ENCODE measurements at regions not wholly inside any gene's neighbourhood (a gene's known extent, or its start where the extent isn't known, plus 50 kb on each side); places are given as distances from the start of the nearest gene placed in this dataset.

GRCh38 chr12:60844101-60844500 is 1248.3 kb downstream of the SLC16A7 start:
- H3K27me3 ChIP-seq (ENCODE audit: control insufficient read depth, insufficient read depth, low read length) = no peaks in the 10 kb centered on the region
- H3K9ac ChIP-seq (ENCODE audit: low read depth, low read length) = no peak overlapping the region

GRCh38 chr12:60844875-60845274 is 1249.0 kb downstream of the SLC16A7 start:
- Histone ChIP-seq H3K4me1 (ENCODE audit: control insufficient read depth, insufficient read depth, low read length) (no peaks in the 10 kb centered on the region), H3K27me3 (ENCODE audit: control insufficient read depth, insufficient read depth, low read length) (no peaks in the 10 kb centered on the region), H3K9ac (ENCODE audit: low read depth, low read length) (no peak overlapping the region), H3K27ac (ENCODE audit: low read depth, low read length) (no peak overlapping the region), H3K36me3 (ENCODE audit: control insufficient read depth, insufficient read depth, low read length) (no peaks in the 10 kb centered on the region), H3K4me3 (ENCODE audit: low read depth, low read length) (no peak overlapping the region), H3K9me3 (ENCODE audit: control insufficient read depth, insufficient read depth, low read length) (no peaks in the 10 kb centered on the region)

More at GRCh38 chr12:60844101-60844500, 1248.3 kb downstream of the SLC16A7 start:
- Histone ChIP-seq H3K36me3 (ENCODE audit: control insufficient read depth, insufficient read depth, low read length) (no peaks in the 10 kb centered on the region), H3K4me1 (ENCODE audit: control insufficient read depth, insufficient read depth, low read length) (no peaks in the 10 kb centered on the region), H3K4me3 (ENCODE audit: low read depth, low read length) (no peak overlapping the region), H3K9me3 (ENCODE audit: control insufficient read depth, insufficient read depth, low read length) (no peaks in the 10 kb centered on the region), H3K27ac (ENCODE audit: low read depth, low read length) (no peak overlapping the region)

DNA sequence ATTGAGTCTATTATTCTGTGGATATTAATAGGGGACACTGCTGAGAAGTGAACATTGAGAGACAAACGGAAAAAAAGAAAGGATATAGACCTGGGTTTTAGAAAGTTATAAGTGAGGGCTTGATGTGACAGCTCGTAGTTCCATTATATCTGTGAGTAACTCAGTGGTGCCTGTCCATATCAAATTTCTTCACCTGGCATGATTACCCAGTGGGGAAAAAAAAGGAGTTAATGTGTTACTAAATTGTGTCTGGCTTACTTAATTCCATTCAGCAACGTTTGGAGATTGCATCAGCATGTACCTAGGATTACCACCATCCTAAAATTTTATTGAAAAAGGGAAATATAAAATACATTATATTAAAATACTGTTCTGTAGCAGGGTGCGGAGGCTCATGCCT is 1249.9 kb downstream of the SLC16A7 start:
- Histone ChIP-seq H3K4me3 (ENCODE audit: low read depth, low read length) (no peak overlapping the region), H3K27me3 (ENCODE audit: control insufficient read depth, insufficient read depth, low read length) (no peaks in the 10 kb centered on the region), H3K36me3 (ENCODE audit: control insufficient read depth, insufficient read depth, low read length) (no peaks in the 10 kb centered on the region), H3K9ac (ENCODE audit: low read depth, low read length) (no peak overlapping the region), H3K4me1 (ENCODE audit: control insufficient read depth, insufficient read depth, low read length) (no peaks in the 10 kb centered on the region), H3K9me3 (ENCODE audit: control insufficient read depth, insufficient read depth, low read length) (no peaks in the 10 kb centered on the region), H3K27ac (ENCODE audit: low read depth, low read length) (no peak overlapping the region)

DNA sequence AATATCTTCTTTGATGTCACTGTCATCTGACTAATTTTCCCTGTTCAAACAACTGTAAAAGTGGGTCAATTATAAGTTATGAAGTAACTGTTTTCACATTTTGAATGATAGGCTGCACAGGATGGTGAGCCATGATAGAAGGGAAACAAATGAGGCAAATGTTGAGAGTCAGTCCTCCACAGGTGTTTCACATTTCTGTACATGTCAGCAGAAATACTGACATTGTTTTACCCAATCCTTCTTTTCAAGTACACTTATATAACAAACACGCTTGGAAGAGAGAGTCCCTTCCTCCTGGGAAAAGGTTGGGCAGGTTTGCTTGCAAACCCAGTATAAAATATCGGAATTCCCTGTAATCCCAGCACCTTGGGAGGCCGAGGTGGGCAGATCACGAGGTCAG is 1251.5 kb downstream of the SLC16A7 start:
- Histone ChIP-seq H3K9ac (ENCODE audit: low read depth, low read length) (no peak overlapping the region), H3K27me3 (ENCODE audit: control insufficient read depth, insufficient read depth, low read length) (no peaks in the 10 kb centered on the region), H3K36me3 (ENCODE audit: control insufficient read depth, insufficient read depth, low read length) (no peaks in the 10 kb centered on the region), H3K27ac (ENCODE audit: low read depth, low read length) (no peak overlapping the region), H3K4me3 (ENCODE audit: low read depth, low read length) (no peak overlapping the region), H3K4me1 (ENCODE audit: control insufficient read depth, insufficient read depth, low read length) (no peaks in the 10 kb centered on the region), H3K9me3 (ENCODE audit: control insufficient read depth, insufficient read depth, low read length) (no peaks in the 10 kb centered on the region)

DNA sequence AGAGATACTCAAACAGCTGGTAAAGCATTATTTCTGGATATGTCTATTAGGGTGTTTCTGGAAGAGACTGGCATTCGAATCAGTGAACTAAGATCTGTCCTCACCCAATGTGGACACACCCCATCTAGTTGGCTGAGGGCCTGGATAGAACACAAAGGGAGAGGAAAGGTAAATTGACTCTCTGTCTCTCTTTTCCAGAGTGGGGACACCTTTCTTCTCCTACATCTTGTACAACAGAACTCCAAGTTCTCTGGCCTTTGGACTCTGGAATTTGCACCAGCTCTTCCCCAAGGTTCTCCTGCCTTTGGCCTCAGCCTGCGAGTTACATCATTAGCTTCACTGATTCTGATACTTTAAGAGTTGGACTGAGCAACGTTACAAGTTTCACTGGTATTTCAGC is 1253.9 kb downstream of the SLC16A7 start:
- no peaks in the 10 kb centered on the region for H3K4me1 ChIP-seq (ENCODE audit: control insufficient read depth, insufficient read depth, low read length)
- H3K9ac ChIP-seq (ENCODE audit: low read depth, low read length) = no peak overlapping the region
- no peaks in the 10 kb centered on the region for H3K27me3 ChIP-seq (ENCODE audit: control insufficient read depth, insufficient read depth, low read length)
- no peak overlapping the region for H3K4me3 ChIP-seq (ENCODE audit: low read depth, low read length)
- H3K9me3 ChIP-seq (ENCODE audit: control insufficient read depth, insufficient read depth, low read length) = no peaks in the 10 kb centered on the region
- H3K36me3 ChIP-seq (ENCODE audit: control insufficient read depth, insufficient read depth, low read length) = no peaks in the 10 kb centered on the region
- no peak overlapping the region for H3K27ac ChIP-seq (ENCODE audit: low read depth, low read length)

DNA sequence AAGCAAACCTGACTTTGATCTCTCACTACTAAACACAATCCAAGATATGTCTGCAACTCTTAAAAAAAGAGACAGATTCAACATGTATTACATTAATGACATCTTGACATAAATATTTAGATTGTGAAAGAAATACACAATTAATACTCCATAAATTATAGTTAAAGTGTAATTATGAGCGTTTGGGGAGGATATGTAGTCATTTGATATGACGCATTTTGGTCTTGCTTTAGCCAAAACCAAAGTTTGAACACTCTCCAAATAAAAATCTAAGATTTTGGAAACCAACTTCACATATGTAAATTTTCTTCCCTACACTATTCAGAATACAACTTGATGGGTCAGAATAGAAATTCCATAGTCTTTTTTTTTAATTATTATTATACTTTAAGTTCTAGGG is 1257.6 kb downstream of the SLC16A7 start:
- no peak overlapping the region for H3K4me3 ChIP-seq (ENCODE audit: low read depth, low read length)
- H3K36me3 ChIP-seq (ENCODE audit: control insufficient read depth, insufficient read depth, low read length) = no peaks in the 10 kb centered on the region
- H3K9ac ChIP-seq (ENCODE audit: low read depth, low read length) = no peak overlapping the region
- H3K4me1 ChIP-seq (ENCODE audit: control insufficient read depth, insufficient read depth, low read length) = no peaks in the 10 kb centered on the region
- no peak overlapping the region for H3K27ac ChIP-seq (ENCODE audit: low read depth, low read length)
- H3K9me3 ChIP-seq (ENCODE audit: control insufficient read depth, insufficient read depth, low read length) = no peaks in the 10 kb centered on the region; the same call in 1 of the 2 replicates
- H3K27me3 ChIP-seq (ENCODE audit: control insufficient read depth, insufficient read depth, low read length) = no peaks in the 10 kb centered on the region

- Histone ChIP-seq H3K9ac (ENCODE audit: low read depth, low read length) (no peak overlapping the region), H3K4me3 (ENCODE audit: low read depth, low read length) (no peak overlapping the region), H3K27ac (ENCODE audit: low read depth, low read length) (no peak overlapping the region), H3K4me1 (ENCODE audit: control insufficient read depth, insufficient read depth, low read length) (no peaks in the 10 kb centered on the region), H3K36me3 (ENCODE audit: control insufficient read depth, insufficient read depth, low read length) (no peaks in the 10 kb centered on the region), H3K9me3 (ENCODE audit: control insufficient read depth, insufficient read depth, low read length) (no peaks in the 10 kb centered on the region), H3K27me3 (ENCODE audit: control insufficient read depth, insufficient read depth, low read length) (no peaks in the 10 kb centered on the region)
Observed at GRCh38 chr12:60863421-60863820, 1267.6 kb downstream of the SLC16A7 start.

- Histone ChIP-seq H3K9ac (ENCODE audit: low read depth, low read length) (no peak overlapping the region), H3K4me3 (ENCODE audit: low read depth, low read length) (no peak overlapping the region)
Observed at GRCh38 chr12:60872219-60872618, 1276.4 kb downstream of the SLC16A7 start.

DNA sequence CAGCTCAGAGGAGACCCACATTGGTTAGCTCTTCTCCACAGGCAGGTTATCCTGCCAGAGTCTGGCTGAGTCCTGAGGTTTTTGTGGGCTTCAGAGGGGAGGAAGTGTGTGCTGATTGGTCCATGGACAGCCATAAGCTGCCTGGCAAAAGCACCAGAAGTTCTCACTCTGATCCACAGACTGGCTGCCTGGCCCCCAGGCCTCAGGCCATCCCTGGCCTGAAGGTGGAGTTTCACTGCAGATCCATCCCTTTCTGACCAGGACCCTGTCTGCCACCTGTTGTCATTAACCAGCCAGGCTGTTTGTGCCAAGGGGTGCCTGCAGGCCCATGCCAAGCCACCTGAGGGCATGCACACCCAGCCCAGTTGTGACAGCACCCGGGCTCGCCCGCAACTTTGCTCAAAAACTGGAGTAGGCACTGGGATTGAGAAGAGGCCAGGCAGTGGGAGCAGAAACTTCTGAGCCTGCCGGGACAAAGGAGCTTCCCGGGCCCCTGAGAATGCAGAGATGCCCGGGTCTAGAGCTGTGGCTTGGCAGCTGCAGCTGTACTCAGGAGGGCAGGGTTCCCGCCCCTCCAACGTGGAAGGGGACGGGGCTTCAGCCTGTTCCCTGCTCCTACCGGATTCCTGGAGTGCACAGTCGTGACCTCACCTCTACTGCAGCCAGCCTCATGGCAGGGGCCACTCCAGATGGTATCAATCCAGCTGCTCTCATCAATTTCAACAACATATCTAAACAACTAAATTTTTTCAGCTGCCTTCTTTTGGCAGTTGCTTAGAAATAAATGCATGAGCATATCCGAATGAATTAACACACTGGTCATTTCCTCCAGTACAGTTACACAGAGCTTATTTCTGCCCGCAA is 1277.3 kb downstream of the SLC16A7 start:
- Histone ChIP-seq H3K9ac (ENCODE audit: low read depth, low read length) (no peak overlapping the region), H3K4me3 (ENCODE audit: low read depth, low read length) (no peak overlapping the region), H3K27ac (ENCODE audit: low read depth, low read length) (no peak overlapping the region), H3K4me1 (ENCODE audit: control insufficient read depth, insufficient read depth, low read length) (no peaks in the 10 kb centered on the region), H3K9me3 (ENCODE audit: control insufficient read depth, insufficient read depth, low read length) (no peaks in the 10 kb centered on the region), H3K36me3 (ENCODE audit: control insufficient read depth, insufficient read depth, low read length) (no peaks in the 10 kb centered on the region), H3K27me3 (ENCODE audit: control insufficient read depth, insufficient read depth, low read length) (no peaks in the 10 kb centered on the region)

More at GRCh38 chr12:60872219-60872618, 1276.4 kb downstream of the SLC16A7 start:
- no peaks in the 10 kb centered on the region for H3K27me3 ChIP-seq (ENCODE audit: control insufficient read depth, insufficient read depth, low read length)
- H3K9me3 ChIP-seq (ENCODE audit: control insufficient read depth, insufficient read depth, low read length) = no peaks in the 10 kb centered on the region
- no peak overlapping the region for H3K27ac ChIP-seq (ENCODE audit: low read depth, low read length)
- no peaks in the 10 kb centered on the region for H3K36me3 ChIP-seq (ENCODE audit: control insufficient read depth, insufficient read depth, low read length)
- H3K4me1 ChIP-seq (ENCODE audit: control insufficient read depth, insufficient read depth, low read length) = no peaks in the 10 kb centered on the region

DNA sequence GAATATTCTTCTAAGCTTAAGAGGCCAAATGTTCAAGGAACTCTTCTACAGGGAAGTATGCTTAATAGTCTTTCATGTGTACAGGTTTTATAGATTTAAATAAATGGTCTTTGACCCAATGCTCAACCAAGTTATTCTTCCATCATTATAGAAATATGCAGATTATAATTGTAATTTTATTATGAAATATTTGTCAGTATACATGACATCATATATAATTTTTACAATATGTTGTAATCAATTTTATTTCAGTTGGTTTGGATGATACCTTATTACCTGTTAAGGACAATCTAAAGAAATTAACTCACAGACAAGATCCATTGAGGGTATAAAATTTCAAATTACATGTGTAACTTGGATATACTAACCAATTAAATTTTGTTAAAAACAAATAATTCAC is 1278.3 kb downstream of the SLC16A7 start:
- Histone ChIP-seq H3K36me3 (ENCODE audit: control insufficient read depth, insufficient read depth, low read length) (no peaks in the 10 kb centered on the region), H3K4me3 (ENCODE audit: low read depth, low read length) (no peak overlapping the region), H3K4me1 (ENCODE audit: control insufficient read depth, insufficient read depth, low read length) (no peaks in the 10 kb centered on the region), H3K27me3 (ENCODE audit: control insufficient read depth, insufficient read depth, low read length) (no peaks in the 10 kb centered on the region), H3K9me3 (ENCODE audit: control insufficient read depth, insufficient read depth, low read length) (no peaks in the 10 kb centered on the region), H3K9ac (ENCODE audit: low read depth, low read length) (no peak overlapping the region), H3K27ac (ENCODE audit: low read depth, low read length) (no peak overlapping the region)

GRCh38 chr12:60920841-60921495 is 1325.1 kb downstream of the SLC16A7 start:
- Histone ChIP-seq H3K36me3 (ENCODE audit: control insufficient read depth, insufficient read depth, low read length) (no peaks in the 10 kb centered on the region), H3K9ac (ENCODE audit: low read depth, low read length) (no peak overlapping the region), H3K27me3 (ENCODE audit: control insufficient read depth, insufficient read depth, low read length) (no peaks in the 10 kb centered on the region), H3K27ac (ENCODE audit: low read depth, low read length) (no peak overlapping the region), H3K9me3 (ENCODE audit: control insufficient read depth, insufficient read depth, low read length) (no peaks in the 10 kb centered on the region), H3K4me1 (ENCODE audit: control insufficient read depth, insufficient read depth, low read length) (no peaks in the 10 kb centered on the region), H3K4me3 (ENCODE audit: low read depth, low read length) (no peak overlapping the region)
